Suprapubic skin (tissue), 3 donors: ENCODE measurements at regions not wholly inside any gene's neighbourhood (a gene's known extent, or its start where the extent isn't known, plus 50 kb on each side); places are given as distances from the start of the nearest gene placed in this dataset.

Experiments
- CTCF ChIP-seq, 2 donors: fragments of 200-600 bp in 1 of 2; fragments of 450-650 bp in 1 of 2; sonication (generic) in 1 of 2; IDR thresholded peaks; one replicate each; pipeline ENCODE4 v1.5.1; 2016 to 2019; ENCODE audit warnings: antibody characterized with exemption in 2 of 2, mild to moderate bottlenecking in 1 of 2, moderate library complexity in 1 of 2
- POLR2A ChIP-seq, 2 donors: fragments of 450-650 bp; IDR thresholded peaks; one replicate each; pipeline ENCODE4 v1.6.1; 2017; ENCODE audit warnings: antibody characterized with exemption in 2 of 2, mild to moderate bottlenecking in 2 of 2, moderate library complexity in 2 of 2

DNA sequence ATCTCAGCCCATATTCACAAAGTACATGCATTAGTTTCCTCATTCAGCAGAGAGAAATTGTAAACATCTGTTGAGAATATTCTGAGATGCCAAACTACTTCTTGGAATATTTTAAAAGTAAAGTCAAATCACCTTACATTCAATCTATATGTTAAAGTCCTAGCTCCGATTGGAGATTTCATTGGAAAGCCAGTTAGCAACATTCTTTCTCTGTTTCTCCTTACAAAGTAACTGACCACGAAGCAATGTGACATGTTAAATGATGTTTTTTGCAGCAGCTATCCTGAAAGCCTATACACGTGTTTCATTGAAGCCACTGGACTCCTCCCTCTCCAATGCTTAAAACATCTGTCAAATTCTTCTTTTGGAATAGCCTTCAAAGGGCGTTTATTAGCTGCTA, 379.1 kb upstream of the CCNH start:
- no peak for TF ChIP-seq POLR2A (IDR thresholded peaks at IDR 0.05)
- TF ChIP-seq CTCF (IDR thresholded peaks at IDR 0.05), result no peak
